Endothelial cell of umbilical vein (primary cell): ENCODE measurements at regions not wholly inside any gene's neighbourhood (a gene's known extent, or its start where the extent isn't known, plus 50 kb on each side); places are given as distances from the start of the nearest gene placed in this dataset.

Experiments
- BruUV-seq: library from RNA; stranded (reverse); fragments of 400-500 nt; replicated peaks from 2 replicates; lab custom pipeline; 2021; lab: Mats Ljungman, UMichigan
- CTCF ChIA-PET: fragments of 300-600, 350-600 bp; sonication (Branson Sonifier 250); formaldehyde crosslinking; loops from one replicate; lab custom pipeline; 2021; ENCODE audit warnings: antibody characterized with exemption, inconsistent platforms; lab: Charles Lee
- POLR2A ChIA-PET: fragments of 300-600, 350-600 bp; sonication (Branson Sonifier 250); formaldehyde crosslinking; loops from one replicate; lab custom pipeline; 2021; ENCODE audit warnings: antibody characterized with exemption, inconsistent platforms; lab: Charles Lee
- DNase-seq: peaks from one replicate; pipeline ENCODE4 v3.0.0-alpha.2; 2011; ENCODE audit warnings: low read depth, low spot score
- FAIRE-seq: peaks from 2 replicates; lab custom pipeline; 2011; peaks lifted over from hg19 to GRCh38; lab: Jason Lieb, UNC
- H2AFZ ChIP-seq: 2 replicates; pipeline ENCODE4 v1.6.0; 2012; ENCODE audit warnings: low read depth, low read length, control low read depth, inconsistent platforms
- H3K27ac ChIP-seq: 2 replicates; pipeline ENCODE4 v1.5.1; 2011; ENCODE audit warnings: low read depth, mild to moderate bottlenecking, control low read depth, low read length, moderate library complexity; ENCODE audit not compliant: insufficient read depth
- H3K27me3 ChIP-seq, 2 experiments: 2 replicates each; pipeline versions ENCODE4 v1.6.0 to v1.6.1; 2011; ENCODE audit warnings: low read length in 2 of 2, mixed read lengths in 1 of 2; ENCODE audit not compliant: control insufficient read depth in 2 of 2, insufficient read depth in 2 of 2
- H3K36me3 ChIP-seq, 2 experiments: 2 replicates in 1 of 2; 3 replicates in 1 of 2; pipeline ENCODE4 v1.5.1; 2011; ENCODE audit warnings: low read length in 2 of 2, mild to moderate bottlenecking in 1 of 2, moderate library complexity in 1 of 2; ENCODE audit not compliant: control insufficient read depth in 2 of 2, insufficient read depth in 2 of 2; ENCODE audit errors: extremely low read depth in 1 of 2
- H3K4me1 ChIP-seq: 3 replicates; pipeline ENCODE4 v1.5.1; 2011; ENCODE audit warnings: mild to moderate bottlenecking, low read length; ENCODE audit not compliant: control insufficient read depth, insufficient read depth; ENCODE audit errors: extremely low read depth
- H3K4me2 ChIP-seq: 2 replicates; pipeline ENCODE4 v1.6.1; 2011; ENCODE audit warnings: low read length, control low read depth, mixed read lengths; ENCODE audit not compliant: insufficient read depth
- H3K4me3 ChIP-seq, 3 experiments: fragments of 200-600 bp in 1 of 3; sonication (generic), shearing (Covaris generic) in 1 of 3; replicated peaks in 1 of 3; 2 replicates each; pipeline ENCODE4 v1.5.1; 2011 to 2016; ENCODE audit warnings: control low read depth in 3 of 3, low read length in 3 of 3, mild to moderate bottlenecking in 2 of 3, inconsistent platforms in 1 of 3, low read depth in 1 of 3, moderate library complexity in 1 of 3; ENCODE audit not compliant: insufficient read depth in 1 of 3
- H3K79me2 ChIP-seq: 2 replicates; pipeline ENCODE4 v1.6.0; 2012; ENCODE audit warnings: low read length, inconsistent platforms; ENCODE audit not compliant: control insufficient read depth, insufficient read depth
- H3K9ac ChIP-seq: replicated peaks from 2 replicates; pipeline ENCODE3; 2011; ENCODE audit warnings: low read length, control low read depth; ENCODE audit not compliant: insufficient read depth; ENCODE audit errors: extremely low read depth
- H3K9me1 ChIP-seq: replicated peaks from 3 replicates; pipeline ENCODE4 v1.6.0; 2011; ENCODE audit warnings: mild to moderate bottlenecking, low read length; ENCODE audit not compliant: control insufficient read depth, insufficient read depth; ENCODE audit errors: extremely low read depth
- H3K9me3 ChIP-seq: replicated peaks from 2 replicates; pipeline ENCODE4 v1.5.1; 2012; ENCODE audit warnings: low read length, inconsistent platforms; ENCODE audit not compliant: control insufficient read depth, insufficient read depth
- H4K20me1 ChIP-seq: replicated peaks from 2 replicates; pipeline ENCODE3; 2011; ENCODE audit warnings: mild to moderate bottlenecking, low read length; ENCODE audit not compliant: control insufficient read depth, insufficient read depth; ENCODE audit errors: extremely low read depth
- CTCF ChIP-seq, 2 donors: IDR thresholded peaks; 1 replicate in 1 of 2; 2 replicates in 1 of 2; pipeline ENCODE4 v1.5.1; 2011; ENCODE audit warnings: low read length in 2 of 2, mild to moderate bottlenecking in 2 of 2, moderate library complexity in 2 of 2, control low read depth in 1 of 2, inconsistent platforms in 1 of 2, low read depth in 1 of 2; ENCODE audit not compliant: insufficient read depth in 1 of 2; ENCODE audit errors: extremely low read depth in 1 of 2
- EZH2 ChIP-seq: IDR thresholded peaks from 2 replicates; pipeline ENCODE4 v1.6.1; 2012; ENCODE audit warnings: borderline replicate concordance, low read depth, mild to moderate bottlenecking, moderate library complexity, low read length, inconsistent platforms; ENCODE audit not compliant: severe bottlenecking
- FOS ChIP-seq: IDR thresholded peaks from 2 replicates; pipeline ENCODE4 v1.6.1; 2011; ENCODE audit warnings: mild to moderate bottlenecking, low read length, moderate library complexity, borderline replicate concordance; ENCODE audit not compliant: insufficient read depth
- GATA2 ChIP-seq: IDR thresholded peaks from 2 replicates; pipeline ENCODE4 v1.7.0; 2011; ENCODE audit warnings: low read depth, mild to moderate bottlenecking, moderate library complexity, mixed read lengths, low read length; ENCODE audit not compliant: insufficient read length, insufficient read depth
- JUN ChIP-seq: IDR thresholded peaks from 2 replicates; pipeline ENCODE4 v1.6.1; 2011; ENCODE audit warnings: borderline replicate concordance, low read depth; ENCODE audit not compliant: insufficient read length, insufficient read depth
- MAX ChIP-seq: IDR thresholded peaks from 2 replicates; pipeline ENCODE4 v1.6.1; 2011; ENCODE audit not compliant: insufficient read depth, insufficient read length
- MYC ChIP-seq: IDR thresholded peaks from one replicate; pipeline ENCODE4 v1.6.1; 2011; ENCODE audit warnings: mild to moderate bottlenecking, low read depth, low read length
- POLR2A ChIP-seq: IDR thresholded peaks from 2 replicates; pipeline ENCODE4 v1.6.1; 2012; ENCODE audit warnings: low read depth, mild to moderate bottlenecking, control low read depth, low read length
- POLR2AphosphoS5 ChIP-seq: IDR thresholded peaks from 2 replicates; pipeline ENCODE4 v1.6.1; 2012; ENCODE audit warnings: low read depth, mild to moderate bottlenecking, control low read depth, low read length, moderate library complexity; ENCODE audit not compliant: insufficient read depth
- dilution Hi-C: fragments of 300-500 bp; cut with MboI; formaldehyde crosslinking; loops from one replicate; pipeline ENCODE4 v1.15.0; 2019; ENCODE audit warnings: low sequenced_read_pairs; ENCODE audit not compliant: extremely low pct_ligation_motif_present
- intact Hi-C: fragments of 100-400 bp; cut with micrococcal nuclease; formaldehyde crosslinking; loops from one replicate; pipeline ENCODE4 v1.10.0; 2022

GRCh38 chr19:34033880-34034279, 138.4 kb upstream of the LSM14A start:
- DNase-seq (no peak), FAIRE-seq (no peak)
- Histone ChIP-seq H3K4me2 (no peak overlapping the region), H3K9me1 (no peaks in the 10 kb centered on the region), H3K79me2 (no peaks in the 10 kb centered on the region), H4K20me1 (no peaks in the 10 kb centered on the region), H3K27me3 (no peaks in the 10 kb centered on the region), H3K27ac (no peak overlapping the region), H3K9ac (no peak overlapping the region), H3K36me3 (no peaks in the 10 kb centered on the region), H2AFZ (no peak overlapping the region), H3K4me3 (no peak overlapping the region), H3K9me3 (no peaks in the 10 kb centered on the region), H3K4me1 (no peaks in the 10 kb centered on the region)
- intact Hi-C loops (no loop called here), dilution Hi-C loops (no loop called here)
- no peak for TF ChIP-seq FOS
- no peak for TF ChIP-seq GATA2
- TF ChIP-seq MYC: no peak
- TF ChIP-seq POLR2AphosphoS5: no peak
- TF ChIP-seq EZH2: no peak
- no peak for TF ChIP-seq CTCF (IDR thresholded peaks at IDR 0.05; ENCODE audit: extremely low read depth in 1 of 2, insufficient read depth in 1 of 2, low read depth in 1 of 2, low read length in 2 of 2)
- no peak for TF ChIP-seq POLR2A
- no peak for TF ChIP-seq JUN
- no peak for TF ChIP-seq MAX
- no TSS peak for BruUV-seq
- ChIA-PET POLR2A (no interaction called here), CTCF (interaction anchor here (1.6 to 2.0 kb wide), 2 partner anchors 8 to 62 kb away, joined by 7 to 17 read pairs; no protein-coding TSS in a partner anchor)
